ENCODE measurements at regions not wholly inside any gene's neighbourhood (a gene's known extent, or its start where the extent isn't known, plus 50 kb on each side); places are given as distances from the start of the nearest gene placed in this dataset.

DNA sequence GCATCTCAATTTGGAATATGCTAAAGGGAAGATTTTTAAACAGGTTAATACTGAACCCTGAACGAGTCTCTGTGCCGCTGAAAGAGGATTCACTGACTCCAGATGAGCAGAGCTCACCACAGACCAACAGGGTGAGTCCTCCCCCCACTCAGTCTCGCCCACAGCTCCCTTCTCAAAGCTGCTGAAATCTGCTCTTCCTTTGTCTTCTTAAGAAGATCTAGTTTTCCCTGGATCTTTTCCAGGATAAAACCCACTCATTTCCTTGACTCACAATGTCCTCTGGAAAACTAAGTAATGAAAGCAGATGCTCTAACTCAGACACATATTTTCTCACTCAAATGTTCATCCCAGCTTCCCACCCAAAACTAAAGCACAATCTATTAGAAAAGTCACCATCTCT lies 447.0 kb upstream of the PKN2 start:
- no peak for TF ChIP-seq EP300 (IDR thresholded peaks at IDR 0.05)
- TF ChIP-seq, protein P1, sequence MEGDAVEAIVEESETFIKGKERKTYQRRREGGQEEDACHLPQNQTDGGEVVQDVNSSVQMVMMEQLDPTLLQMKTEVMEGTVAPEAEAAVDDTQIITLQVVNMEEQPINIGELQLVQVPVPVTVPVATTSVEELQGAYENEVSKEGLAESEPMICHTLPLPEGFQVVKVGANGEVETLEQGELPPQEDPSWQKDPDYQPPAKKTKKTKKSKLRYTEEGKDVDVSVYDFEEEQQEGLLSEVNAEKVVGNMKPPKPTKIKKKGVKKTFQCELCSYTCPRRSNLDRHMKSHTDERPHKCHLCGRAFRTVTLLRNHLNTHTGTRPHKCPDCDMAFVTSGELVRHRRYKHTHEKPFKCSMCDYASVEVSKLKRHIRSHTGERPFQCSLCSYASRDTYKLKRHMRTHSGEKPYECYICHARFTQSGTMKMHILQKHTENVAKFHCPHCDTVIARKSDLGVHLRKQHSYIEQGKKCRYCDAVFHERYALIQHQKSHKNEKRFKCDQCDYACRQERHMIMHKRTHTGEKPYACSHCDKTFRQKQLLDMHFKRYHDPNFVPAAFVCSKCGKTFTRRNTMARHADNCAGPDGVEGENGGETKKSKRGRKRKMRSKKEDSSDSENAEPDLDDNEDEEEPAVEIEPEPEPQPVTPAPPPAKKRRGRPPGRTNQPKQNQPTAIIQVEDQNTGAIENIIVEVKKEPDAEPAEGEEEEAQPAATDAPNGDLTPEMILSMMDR (IDR thresholded peaks at IDR 0.05): no peak
- TF ChIP-seq POLR2A (IDR thresholded peaks at IDR 0.05): no peak
- no peak for TF ChIP-seq POLR2AphosphoS5 (IDR thresholded peaks at IDR 0.05)
